Stimulated activated naive CD4-positive, alpha-beta T cell (primary cell): ENCODE measurements at regions not wholly inside any gene's neighbourhood (a gene's known extent, or its start where the extent isn't known, plus 50 kb on each side); places are given as distances from the start of the nearest gene placed in this dataset.
"Not testable (repeated sequence)": the region's sequence is repeated elsewhere in the genome, so short reads cannot be mapped to it uniquely, and the experiment has no call there.

Source experiments
- DNase-seq, 6 experiments: peaks; one replicate each; lab custom pipeline; 2025; lab: John Stamatoyannopoulos, UW

DNA sequence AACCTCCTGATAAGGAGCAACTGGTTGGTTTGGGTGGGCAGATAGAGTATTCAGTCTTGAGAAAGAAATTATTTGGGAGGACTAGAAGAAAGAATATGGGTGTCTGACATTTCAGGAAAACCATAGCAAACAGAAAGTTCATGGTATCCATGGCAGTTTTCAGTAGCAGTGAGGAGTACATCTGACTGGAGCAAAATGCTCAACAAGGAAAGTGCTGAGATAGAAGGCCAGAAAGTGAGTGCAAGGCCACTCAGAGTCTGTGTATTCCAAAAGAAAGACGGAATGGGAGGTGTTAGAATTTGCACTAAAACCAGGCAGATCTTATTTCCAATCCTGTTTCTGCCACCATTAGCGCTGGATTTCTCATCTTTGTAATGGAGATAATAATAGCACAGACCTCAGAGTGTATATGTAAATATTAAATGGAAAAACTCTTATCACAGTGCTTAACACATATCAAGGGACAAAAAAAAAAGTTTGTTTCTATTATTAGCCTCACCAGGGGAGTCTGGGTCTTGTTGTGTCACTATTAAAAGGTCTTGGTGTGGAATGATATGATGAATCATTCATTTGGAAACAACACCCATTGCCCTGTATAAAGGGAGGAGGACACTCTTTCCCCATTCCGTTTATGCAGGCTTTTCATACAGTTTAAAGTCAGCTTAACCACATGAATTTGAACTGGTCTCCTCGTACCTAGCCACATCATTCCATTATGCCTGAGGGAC is 349.8 kb downstream of the IPO8 start:
- DNase-seq, result no peak

DNA sequence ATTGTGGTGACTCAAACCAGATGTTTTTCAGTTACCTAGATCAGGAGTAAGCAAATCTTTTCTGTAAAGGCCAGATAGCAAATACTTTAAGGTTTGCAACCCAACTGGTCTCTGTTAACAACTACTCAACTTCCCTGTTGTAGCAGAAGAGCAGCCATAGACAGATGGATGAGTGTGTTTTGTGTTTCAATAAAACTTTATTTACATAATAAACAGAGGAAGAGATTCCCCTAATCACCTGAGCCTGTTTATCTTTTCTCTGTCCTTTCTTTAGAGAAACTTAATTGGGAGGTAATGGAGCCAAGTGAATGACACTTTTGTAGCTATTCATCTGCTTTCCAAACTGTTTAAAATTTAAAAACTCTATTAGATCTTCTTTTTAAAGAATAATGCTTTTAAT is 365.1 kb downstream of the IPO8 start:
- DNase-seq, result no peak

DNA sequence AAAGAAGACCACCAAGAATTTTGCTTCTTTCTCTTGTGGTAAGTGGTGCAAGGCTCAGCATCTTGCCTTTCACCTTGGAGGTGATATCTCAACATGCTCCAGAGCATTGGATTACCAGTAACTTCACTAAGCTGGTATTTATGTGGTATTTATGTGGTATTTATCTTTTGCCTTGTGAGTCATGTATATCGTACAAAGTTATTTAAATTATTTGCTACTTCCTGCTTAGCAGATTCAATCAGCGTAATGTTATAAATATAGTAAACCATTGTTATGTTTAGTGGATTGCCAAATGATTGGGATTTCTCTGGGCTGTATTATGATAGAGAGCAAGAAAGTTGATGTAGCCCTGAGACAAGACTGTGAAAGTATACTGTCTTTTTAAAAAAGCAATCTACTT is 366.4 kb downstream of the IPO8 start:
- DNase-seq, result no peak

DNA sequence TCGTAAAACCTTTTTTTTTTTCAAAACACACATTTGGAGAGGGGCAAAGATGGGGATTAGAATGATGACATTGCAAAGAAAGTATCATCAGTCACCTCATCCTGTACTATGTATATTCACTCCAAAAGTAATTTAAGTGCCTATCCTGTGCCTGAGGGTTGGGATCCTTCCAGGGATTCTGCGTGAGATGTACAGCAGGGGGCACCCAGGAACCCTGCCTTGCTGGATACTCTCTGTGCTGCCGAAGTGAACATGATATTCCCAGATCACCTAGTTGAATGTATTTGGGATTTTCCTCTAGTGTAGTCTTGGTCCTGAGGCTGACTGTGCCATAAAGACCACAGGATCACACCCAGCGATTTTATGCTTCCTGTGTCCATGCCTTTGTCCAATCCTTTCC is 372.7 kb downstream of the IPO8 start:
- DNase-seq, result no peak

DNA sequence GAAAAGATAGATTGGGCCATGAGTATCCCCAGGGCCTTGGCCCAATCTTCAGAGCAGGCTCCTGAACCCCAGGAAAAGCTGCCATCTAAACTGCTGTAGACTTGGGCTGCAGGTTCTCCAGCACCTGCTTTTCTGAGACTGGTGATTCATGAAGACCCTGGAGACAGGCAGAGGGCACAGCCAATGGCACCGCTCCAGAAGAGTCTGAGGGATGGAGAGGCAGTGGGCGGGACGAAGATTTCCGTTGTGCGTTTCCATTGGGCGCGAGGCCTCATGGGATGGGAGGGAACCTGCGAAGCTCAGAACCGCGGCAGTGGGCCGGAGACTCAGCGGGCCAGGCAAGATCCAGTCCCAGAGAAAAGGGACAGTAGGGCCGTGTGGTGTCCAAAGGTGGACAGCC is 375.1 kb downstream of the IPO8 start:
- DNase-seq, result no peak

DNA sequence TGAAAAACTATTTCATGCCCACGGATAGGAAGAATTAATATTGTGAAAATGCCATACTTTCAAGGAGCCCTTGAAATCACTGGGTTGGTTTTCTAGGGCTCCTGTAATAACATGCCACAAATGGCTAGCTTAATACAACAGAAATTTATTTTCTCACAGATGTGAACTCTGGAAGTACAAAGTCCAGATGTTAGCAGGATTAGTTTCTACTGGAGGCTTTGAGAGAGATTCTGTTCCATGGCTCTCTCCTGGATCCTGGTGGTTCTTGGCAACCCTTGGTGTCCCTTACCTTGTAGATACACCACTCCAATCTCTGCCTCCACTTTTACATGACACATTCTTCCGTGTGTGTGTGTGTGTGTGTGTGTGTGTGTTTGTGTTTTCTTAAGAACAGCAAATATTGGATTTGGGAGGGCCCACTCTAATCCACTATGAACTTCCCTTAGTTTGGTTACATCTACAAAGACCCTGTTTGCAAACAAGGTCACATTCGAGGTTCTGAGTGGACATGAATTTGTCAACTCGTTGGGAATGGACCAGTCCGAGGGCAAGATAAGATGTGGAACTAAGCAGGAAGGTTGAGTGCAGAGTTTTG is 381.1 kb downstream of the IPO8 start:
- DNase-seq, result no peak

DNA sequence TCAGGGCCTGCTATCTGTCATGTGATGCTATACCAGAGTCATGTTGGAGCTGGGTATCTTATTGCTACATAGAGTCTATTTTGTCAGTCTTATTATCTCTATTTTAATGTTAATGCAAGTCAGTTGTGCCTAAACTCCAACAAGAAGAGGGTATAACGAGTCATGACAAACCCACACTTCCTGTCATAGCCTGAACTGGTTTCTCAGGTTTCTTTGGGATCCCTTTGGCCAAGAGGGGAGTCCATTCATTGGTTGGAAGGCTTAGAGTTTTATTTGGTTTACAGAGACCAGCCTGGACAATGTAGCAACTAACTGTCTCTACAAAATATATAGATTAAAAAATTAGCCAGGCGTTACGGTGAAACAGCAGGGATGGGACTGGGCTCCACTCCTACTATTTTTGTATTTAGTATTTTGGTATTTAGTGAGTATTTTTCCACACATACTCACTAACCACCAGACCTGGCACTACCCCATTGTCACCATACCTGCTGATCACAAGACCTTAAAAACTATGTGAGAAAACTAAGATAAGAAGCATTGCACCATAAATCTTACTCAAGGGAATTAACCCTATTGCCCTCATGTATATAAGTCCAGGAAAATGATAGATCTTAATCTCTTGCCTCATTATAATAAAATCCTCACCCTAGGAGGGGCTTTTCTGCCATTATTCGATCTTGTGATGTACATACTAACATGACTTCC is 387.5 kb downstream of the IPO8 start:
- DNase-seq, result no peak

DNA sequence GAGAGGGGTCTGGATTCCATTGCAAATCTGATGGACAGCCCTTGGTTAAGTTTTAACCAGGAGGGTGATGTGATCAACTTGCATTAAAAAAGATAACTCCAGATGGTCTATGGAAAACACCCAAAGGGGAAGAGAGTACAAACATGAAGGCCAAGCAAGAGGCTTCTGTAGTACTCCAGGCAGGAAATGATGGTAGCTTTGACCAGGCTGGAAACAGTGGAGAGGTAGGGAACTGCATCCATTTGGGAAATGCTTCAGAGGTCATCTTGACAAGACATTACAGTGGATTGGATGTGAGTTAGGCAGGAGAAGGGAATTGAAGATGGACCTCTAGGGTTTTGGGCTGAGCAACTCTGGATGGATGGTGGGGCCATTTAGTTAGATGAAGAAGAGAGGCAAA is 391.1 kb downstream of the IPO8 start:
- no peak for DNase-seq

DNA sequence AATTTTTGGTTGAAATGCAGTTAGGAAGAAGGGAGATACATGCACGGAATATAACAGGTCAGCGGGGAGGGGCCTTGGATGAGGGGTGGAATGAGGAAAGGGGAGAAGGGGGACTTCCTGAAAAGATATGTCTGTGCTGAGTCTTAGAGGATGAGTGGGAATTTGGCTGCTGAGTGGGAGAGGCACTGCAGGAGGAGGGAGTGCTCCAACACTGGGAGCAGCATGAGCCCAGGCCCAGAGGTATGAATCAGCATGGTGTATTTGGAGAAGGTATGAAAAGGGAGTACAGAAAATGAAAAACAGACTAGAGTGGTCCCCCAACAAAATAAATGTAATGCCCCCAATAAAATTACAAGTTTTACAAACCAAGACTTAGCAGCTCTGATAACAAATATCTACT is 394.4 kb downstream of the IPO8 start:
- DNase-seq, result no peak

DNA sequence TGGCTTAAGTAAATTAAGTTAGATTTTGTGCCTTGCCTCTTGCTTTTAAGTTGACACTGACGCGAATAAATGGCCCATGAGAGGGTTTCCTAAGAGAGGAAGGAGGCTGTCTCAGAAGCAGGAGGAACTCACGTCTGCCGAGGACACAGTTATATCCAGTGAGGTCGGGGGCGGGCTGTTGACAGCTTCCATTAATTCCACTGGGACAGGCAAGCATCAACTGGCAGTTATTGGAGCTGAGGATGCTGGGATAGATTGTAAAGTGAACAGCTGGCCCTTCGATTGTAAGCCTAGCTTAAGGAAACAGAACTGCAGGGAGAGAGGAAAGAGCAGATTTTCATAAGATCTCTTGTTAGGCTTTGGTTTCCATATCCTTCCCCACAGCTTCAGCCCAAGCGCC is 399.2 kb downstream of the IPO8 start:
- DNase-seq, result no peak

DNA sequence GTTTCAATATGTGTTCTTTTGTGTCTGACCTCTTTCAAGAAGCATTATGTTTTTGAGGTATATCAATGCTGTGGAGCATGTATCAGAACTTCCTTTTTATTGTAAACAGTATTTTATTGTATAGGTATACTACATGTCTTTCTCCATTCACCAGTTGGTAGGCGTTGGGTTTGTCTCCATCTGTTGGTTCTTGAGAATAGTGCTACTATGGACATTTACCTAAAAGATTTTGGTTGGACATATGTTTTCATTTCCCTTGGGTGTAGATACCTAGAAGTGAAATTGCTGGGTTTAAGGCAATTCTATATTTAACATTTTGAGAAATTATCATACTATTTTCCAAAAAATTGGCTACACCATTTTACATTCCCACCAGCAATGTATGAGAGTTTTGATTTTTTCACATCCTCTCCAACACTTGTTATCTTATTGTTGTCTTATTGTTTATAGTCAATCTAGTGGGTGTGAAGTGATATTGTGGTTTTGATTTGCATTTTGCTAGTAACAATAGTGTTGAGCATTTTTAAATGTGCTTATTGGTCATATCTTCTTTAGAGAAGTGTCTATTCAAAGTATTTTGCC is 409.2 kb downstream of the IPO8 start:
- no peak for DNase-seq

DNA sequence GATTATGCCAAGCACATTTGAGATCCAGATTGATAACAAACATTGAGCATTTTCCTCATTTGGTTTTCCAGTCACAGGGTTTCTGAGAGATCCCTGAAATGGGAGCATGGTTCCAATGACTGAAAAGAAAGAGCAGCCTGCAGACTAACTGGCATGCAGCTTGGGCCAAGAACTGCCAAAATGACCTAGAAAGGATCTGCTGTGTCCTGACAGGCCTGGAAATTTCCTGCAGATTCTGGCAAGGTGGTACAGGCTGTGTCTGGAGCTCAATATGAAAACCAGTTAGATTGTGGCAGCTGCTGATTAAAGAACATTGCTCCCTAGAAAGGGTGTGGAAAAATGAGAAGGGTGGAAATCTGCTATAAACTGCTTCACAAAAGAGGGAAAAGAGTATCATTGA is 417.3 kb downstream of the IPO8 start:
- DNase-seq, result no peak

DNA sequence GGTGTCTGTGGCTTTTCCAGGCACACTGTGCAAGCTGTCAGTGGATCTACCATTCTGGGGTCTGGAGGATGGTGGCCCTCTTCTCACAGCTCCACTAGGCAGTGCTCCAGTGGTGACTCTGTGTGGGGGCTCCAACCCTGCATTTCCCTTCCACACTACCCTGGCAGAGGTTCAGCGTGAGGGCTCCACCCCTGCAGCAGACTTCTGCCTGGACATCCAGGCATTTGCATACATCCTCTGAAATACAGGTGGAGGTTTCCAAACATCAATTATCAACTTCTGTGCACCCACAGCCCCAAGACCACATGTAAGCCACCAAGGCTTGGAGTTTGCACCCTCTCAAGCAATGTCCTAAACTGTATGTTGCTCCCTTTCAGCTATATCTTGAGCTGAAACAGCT is 423.2 kb downstream of the IPO8 start:
- DNase-seq, result not testable (repeated sequence)

DNA sequence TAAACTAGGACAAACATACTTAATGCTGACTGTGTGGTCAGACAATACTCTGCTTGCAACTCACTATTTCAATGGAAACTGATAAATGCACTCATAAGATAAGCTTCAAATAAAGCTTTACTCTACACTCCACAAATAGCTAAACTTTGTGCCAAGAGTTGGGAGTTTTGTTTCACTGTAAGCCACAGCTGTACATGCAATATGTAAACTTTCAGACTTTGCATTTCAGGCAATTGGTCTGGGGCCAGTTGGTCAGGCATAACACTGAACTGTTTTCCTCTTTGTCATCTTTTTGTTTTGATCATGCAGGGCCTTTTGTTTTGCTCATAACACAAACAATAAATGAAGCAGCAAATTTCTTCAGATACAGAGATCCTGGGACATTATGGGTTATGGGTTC is 426.2 kb downstream of the IPO8 start:
- no peak for DNase-seq

DNA sequence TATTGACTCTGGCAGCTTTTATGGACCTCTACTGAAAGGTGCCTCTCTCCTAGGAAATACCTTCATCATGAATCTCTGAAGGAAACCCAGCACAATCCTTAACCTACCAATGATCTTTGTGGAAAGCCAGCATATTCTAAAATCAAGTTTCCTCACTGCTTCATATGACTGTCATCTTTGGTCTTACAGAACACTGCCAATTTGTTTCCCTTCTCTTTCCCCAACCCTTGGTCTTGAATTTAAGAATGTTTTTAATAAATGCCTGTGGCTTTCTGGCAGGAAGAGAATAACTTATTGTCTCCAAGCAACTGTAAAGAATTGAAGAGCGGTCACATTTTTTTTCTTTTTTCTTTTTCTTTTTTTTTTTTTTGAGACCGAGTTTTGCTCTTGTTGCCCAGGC is 427.6 kb downstream of the IPO8 start:
- DNase-seq, result no peak

DNA sequence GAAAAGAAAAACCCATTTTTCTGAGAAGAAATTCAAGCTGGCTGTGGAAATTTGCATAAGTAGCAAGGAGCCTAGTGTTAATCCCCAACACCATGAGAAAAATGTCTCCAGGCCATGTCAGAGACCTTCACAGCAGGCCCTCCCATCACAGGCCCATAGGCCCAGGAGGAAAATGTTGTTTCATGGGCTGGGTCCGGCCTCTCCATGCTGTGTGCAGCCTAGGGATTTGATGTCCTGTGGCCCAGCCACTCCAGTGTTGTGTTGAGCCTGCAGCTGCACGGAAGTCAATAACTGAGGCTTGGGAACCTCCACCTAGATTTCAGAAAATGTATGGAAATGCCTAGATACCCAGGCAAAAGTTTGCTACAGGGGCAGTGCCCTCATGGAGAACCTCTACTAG is 432.2 kb downstream of the IPO8 start:
- DNase-seq, result no peak

DNA sequence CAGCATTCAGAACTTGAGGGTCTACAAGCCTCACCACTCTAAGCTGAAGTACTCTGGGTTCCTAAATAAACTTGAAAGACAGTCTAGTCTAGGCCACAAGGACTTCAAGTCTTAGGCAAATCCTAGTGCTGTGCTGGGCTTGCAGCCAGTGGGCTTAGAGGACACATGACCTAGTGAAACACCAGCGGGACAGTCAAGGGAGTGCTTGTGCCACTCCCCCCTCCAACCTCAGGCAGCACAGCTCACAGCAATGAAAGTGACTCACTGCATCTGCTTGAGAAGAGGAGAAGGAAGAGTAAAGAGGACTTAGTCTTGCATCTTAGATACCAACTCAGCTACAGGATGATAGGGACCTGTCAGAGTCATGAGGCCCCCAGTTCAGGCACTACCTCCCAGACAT is 438.1 kb downstream of the IPO8 start:
- no peak for DNase-seq

DNA sequence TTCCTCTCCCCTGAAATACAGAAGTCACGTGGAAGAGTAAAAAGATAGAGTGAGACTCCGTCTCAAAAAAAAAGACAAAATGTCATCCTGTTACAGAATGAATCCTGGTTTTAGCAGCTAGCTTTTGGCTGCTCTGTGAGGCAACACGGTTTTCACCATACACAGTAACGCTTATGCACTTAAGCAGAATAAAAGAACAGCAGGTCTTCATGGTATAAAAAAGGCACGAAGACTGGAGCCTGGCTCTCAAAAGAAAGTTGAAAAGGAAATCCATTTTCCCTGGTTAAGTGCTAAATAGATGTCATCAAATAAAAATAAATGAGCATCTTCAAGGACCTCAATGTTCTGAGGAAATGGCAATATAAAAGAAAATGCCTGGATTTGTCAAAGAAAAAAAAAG is 444.1 kb downstream of the IPO8 start:
- no peak for DNase-seq

DNA sequence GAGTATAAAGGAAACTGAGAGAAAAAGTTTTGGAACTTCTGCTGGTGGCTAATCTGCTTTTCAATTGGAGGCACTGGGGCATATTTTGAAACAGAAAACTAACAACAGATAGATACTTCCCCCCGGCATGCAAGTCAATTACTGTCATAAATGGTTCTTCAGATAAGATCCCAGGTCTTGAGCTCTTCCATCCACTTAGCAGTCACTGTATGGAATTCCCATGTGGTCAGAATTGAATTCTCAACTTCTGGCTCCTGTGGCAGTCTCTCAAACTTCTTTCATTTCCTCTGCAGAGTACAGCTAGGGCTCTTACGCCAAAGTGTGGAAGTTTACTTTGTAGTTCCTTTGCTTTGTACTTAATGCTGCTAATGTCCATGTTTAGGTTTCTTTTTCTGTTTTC is 452.2 kb downstream of the IPO8 start:
- DNase-seq, result no peak

DNA sequence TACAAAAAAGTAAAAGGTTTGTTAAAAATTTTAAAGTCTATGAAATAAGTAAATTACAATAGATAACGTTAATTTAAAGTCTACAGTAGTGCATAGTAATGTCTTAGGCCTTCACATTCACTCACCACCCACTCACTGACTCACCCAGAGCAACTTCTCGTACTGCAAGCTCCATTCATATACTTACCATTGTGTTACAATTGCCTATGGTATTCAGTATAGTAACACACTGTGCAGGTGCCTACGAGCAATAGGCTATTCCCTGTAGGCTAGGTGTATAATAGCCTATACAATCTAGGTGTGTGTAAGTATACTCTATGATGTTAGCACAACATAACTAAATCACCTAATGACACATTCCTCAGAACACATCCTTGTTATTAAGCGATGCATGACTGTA is 435.3 kb upstream of the TMTC1 start:
- DNase-seq, result no peak

DNA sequence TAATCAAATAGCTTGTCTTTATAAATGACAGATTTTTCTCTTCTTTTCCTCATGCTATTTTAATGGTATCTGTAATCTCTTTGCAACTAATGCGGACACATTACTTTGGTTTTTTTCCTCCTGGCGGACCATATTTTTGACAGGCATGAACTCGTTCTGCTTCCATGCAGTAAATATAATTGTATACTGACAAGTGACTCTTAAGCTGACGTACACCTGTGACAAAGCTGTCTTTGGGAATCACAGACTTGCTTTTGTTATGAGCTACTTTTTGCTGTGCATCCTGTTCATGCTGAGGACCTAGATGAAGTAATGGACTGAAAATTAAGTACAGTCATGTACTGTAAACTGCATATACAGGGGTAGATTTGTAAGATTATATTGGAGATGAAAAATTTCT is 434.3 kb upstream of the TMTC1 start:
- DNase-seq, result no peak

DNA sequence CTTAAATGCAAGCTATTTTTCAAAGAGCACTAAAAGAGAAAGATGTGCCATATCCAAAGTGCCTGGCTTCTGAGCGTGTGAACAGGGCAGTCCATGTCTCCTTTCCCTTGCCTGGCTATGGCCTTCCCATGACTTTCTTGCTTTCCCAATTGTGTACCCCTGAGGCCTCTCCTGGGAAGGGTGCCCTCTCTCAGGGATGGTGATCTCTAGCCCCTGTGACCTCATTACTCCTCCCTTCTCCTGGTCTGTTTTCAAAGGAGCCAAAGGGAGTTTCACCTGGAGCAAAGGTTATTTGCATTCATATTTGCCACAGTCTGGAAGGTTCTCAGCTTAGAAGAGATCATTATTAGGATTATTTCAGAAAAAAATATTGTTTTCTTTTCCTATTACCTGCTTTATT is 429.4 kb upstream of the TMTC1 start:
- no peak for DNase-seq

DNA sequence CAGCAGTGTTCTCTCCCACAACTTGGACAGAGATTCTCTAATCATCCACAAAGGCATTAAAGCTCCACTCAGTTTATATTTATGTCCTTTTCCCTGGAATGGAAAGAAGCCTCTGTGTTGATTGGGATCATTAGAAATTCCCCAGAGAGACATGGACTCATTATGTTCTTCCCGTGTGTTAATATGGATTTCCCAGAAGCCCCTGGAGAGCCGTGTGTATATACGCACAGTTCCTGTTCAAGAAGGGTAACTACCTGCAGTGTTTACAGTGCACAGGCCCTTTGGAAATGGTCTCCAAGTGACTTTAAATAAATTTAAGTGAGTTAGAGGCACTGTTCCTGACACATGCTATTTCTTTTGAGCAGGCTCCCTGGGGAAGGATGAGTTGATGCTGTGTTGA is 428.0 kb upstream of the TMTC1 start:
- DNase-seq, result no peak
